ENCODE measurements at regions not wholly inside any gene's neighbourhood (a gene's known extent, or its start where the extent isn't known, plus 50 kb on each side); places are given as distances from the start of the nearest gene placed in this dataset.

DNA sequence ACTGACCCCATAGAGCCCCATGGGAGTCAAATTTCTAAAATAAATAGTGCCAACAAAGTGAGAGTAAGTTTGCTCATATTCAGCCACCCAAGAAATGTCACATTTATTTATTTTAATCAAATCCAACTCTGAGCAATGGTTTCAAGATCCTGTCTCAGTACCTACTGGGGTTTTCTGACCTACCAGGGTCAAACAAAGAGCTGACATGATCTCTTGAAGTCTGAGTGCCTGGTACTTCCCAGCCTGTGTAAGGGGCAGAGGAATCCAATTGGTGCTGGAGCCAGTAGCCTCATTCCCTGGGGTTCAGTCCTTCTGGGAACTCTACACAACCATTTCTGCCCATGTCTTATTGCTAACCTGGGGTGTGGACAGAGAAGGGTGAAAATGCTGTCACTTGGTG lies 104.6 kb upstream of the SERP2 start:
- TF ChIP-seq, protein P1, sequence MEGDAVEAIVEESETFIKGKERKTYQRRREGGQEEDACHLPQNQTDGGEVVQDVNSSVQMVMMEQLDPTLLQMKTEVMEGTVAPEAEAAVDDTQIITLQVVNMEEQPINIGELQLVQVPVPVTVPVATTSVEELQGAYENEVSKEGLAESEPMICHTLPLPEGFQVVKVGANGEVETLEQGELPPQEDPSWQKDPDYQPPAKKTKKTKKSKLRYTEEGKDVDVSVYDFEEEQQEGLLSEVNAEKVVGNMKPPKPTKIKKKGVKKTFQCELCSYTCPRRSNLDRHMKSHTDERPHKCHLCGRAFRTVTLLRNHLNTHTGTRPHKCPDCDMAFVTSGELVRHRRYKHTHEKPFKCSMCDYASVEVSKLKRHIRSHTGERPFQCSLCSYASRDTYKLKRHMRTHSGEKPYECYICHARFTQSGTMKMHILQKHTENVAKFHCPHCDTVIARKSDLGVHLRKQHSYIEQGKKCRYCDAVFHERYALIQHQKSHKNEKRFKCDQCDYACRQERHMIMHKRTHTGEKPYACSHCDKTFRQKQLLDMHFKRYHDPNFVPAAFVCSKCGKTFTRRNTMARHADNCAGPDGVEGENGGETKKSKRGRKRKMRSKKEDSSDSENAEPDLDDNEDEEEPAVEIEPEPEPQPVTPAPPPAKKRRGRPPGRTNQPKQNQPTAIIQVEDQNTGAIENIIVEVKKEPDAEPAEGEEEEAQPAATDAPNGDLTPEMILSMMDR (IDR thresholded peaks at IDR 0.05), result no peak
- no peak for TF ChIP-seq EP300 (IDR thresholded peaks at IDR 0.05)
- no peak for TF ChIP-seq POLR2A (IDR thresholded peaks at IDR 0.05)

All from tibial nerve (tissue), 4 donors.